Choroid plexus epithelial cell (primary cell): ENCODE measurements at regions not wholly inside any gene's neighbourhood (a gene's known extent, or its start where the extent isn't known, plus 50 kb on each side); places are given as distances from the start of the nearest gene placed in this dataset.

Experiments used
- DNase-seq: peaks from one replicate; pipeline ENCODE4 v3.0.0-alpha.2; 2010; ENCODE audit warnings: low read depth
- H3K4me3 ChIP-seq: 2 replicates; pipeline ENCODE4 v1.5.1; 2011; ENCODE audit warnings: low read depth, mild to moderate bottlenecking, control low read depth, low read length, moderate library complexity
- CTCF ChIP-seq: conservative IDR thresholded peaks from 2 replicates; pipeline ENCODE4 v1.5.1; 2011; ENCODE audit warnings: low read depth, mild to moderate bottlenecking, control low read depth, inconsistent platforms, low read length, moderate library complexity

- H3K4me3 ChIP-seq: no peak overlapping the region
- no peak for TF ChIP-seq CTCF
- no peak for DNase-seq
Observed at GRCh38 chr3:106936337-106936736, 440.9 kb upstream of the CCDC54 start.

GRCh38 chr3:106942051-106942450, 435.2 kb upstream of the CCDC54 start:
- no peak for DNase-seq
- no peak overlapping the region for H3K4me3 ChIP-seq
- TF ChIP-seq CTCF: no peak

DNA sequence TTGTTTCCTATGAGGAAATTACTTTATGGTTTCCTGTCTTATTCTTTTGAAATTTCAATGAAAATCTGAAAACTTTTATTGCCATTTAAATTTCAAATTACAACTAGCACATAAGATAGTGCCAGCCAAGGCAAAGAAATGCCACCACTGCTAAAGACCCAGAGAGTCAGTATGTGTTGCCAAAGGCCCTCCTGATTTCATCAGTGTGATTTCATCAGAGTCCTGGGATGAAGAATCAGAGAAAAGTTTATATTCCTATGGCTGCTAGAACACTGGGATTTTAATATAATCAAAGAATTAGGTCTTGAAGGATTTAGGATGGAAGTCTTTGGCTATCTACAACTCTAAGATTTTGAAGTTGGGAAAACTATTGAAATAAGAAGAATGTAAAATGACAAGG, 434.2 kb upstream of the CCDC54 start:
- no peak overlapping the region for H3K4me3 ChIP-seq
- no peak for DNase-seq
- TF ChIP-seq CTCF: no peak

- TF ChIP-seq CTCF: no peak
- DNase-seq: no peak
Observed at GRCh38 chr3:106945435-106945834, 431.8 kb upstream of the CCDC54 start.

GRCh38 chr3:106946866-106947265, 430.4 kb upstream of the CCDC54 start:
- H3K4me3 ChIP-seq: no peak overlapping the region
- DNase-seq: no peak
- no peak for TF ChIP-seq CTCF

More at GRCh38 chr3:106945435-106945834, 431.8 kb upstream of the CCDC54 start:
- no peak overlapping the region for H3K4me3 ChIP-seq

DNA sequence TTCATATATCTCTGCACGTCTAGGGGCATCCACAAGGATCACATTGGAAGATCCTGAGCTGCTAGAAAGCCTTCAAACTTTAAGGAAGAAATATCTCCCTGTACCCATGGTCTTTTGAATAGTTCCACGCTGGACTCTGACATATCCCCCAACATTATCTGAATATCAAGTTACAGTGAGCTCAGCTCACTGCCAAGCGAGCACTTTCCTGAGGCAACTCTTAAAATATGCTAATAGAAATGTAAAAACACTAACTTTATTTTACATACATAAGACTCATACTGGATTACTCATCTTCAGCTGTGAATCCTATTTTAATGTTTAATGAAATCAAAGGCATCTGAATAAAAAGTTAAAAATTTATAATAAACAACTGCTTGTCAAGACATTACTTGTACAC, 420.2 kb upstream of the CCDC54 start:
- H3K4me3 ChIP-seq: no peak overlapping the region
- no peak for TF ChIP-seq CTCF
- DNase-seq: peak; percentile 49

DNA sequence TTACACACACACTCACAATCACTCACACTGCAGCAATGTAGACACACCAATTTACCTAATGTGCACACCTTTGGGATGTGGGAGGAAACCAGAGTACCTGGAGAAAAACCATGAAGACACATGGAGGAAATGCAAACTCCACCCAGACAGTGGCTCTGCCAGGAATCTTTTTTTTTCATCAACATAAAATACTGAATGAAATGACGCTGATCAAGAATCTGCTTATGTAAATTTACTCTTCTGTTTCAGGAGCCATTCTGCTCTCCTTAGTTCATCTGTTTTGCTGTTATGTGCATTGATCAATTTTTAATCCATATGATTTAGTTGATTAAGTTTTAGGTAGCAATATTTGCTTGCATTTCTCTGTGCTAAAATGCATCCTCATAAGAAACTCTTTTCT, 414.2 kb upstream of the CCDC54 start:
- TF ChIP-seq CTCF: no peak
- DNase-seq: no peak
- no peak overlapping the region for H3K4me3 ChIP-seq
